ENCODE measurements at regions not wholly inside any gene's neighbourhood (a gene's known extent, or its start where the extent isn't known, plus 50 kb on each side); places are given as distances from the start of the nearest gene placed in this dataset.

GRCh38 chr13:22469452-22469851, 711.3 kb upstream of the SGCG start:
- H3K4me3 ChIP-seq (replicated peaks; ENCODE audit: low read depth, low read length), result no peak overlapping the region
- no peak for TF ChIP-seq CTCF (IDR thresholded peaks at IDR 0.05; ENCODE audit: low read depth, low read length, missing control alignments)

GRCh38 chr13:22470075-22470474, 710.7 kb upstream of the SGCG start:
- no peak for TF ChIP-seq CTCF (IDR thresholded peaks at IDR 0.05; ENCODE audit: low read depth, low read length, missing control alignments)
- DNase-seq (ENCODE audit: extremely low read depth, low read depth), result no peak
- H3K4me3 ChIP-seq (replicated peaks; ENCODE audit: low read depth, low read length), result no peak overlapping the region

More at GRCh38 chr13:22469452-22469851, 711.3 kb upstream of the SGCG start:
- no peak for DNase-seq (ENCODE audit: extremely low read depth, low read depth)

- no peak for DNase-seq (ENCODE audit: extremely low read depth, low read depth)
- no peak overlapping the region for H3K4me3 ChIP-seq (replicated peaks; ENCODE audit: low read depth, low read length)
- no peak for TF ChIP-seq CTCF (IDR thresholded peaks at IDR 0.05; ENCODE audit: low read depth, low read length, missing control alignments)
These were observed 698.2 kb upstream of the SGCG start for GRCh38 chr13:22482496-22483000.

- no peak for TF ChIP-seq CTCF (IDR thresholded peaks at IDR 0.05; ENCODE audit: low read depth, low read length, missing control alignments)
- DNase-seq (ENCODE audit: extremely low read depth, low read depth), result no peak
These were observed 697.5 kb upstream of the SGCG start for GRCh38 chr13:22483276-22483675.

GRCh38 chr13:22486490-22486889, 694.3 kb upstream of the SGCG start:
- H3K4me3 ChIP-seq (replicated peaks; ENCODE audit: low read depth, low read length), result no peak overlapping the region
- no peak for DNase-seq (ENCODE audit: extremely low read depth, low read depth)
- no peak for TF ChIP-seq CTCF (IDR thresholded peaks at IDR 0.05; ENCODE audit: low read depth, low read length, missing control alignments)

More at GRCh38 chr13:22483276-22483675, 697.5 kb upstream of the SGCG start:
- no peak overlapping the region for H3K4me3 ChIP-seq (replicated peaks; ENCODE audit: low read depth, low read length)

GRCh38 chr13:22487932-22488331, 692.8 kb upstream of the SGCG start:
- TF ChIP-seq CTCF (IDR thresholded peaks at IDR 0.05; ENCODE audit: low read depth, low read length, missing control alignments), result no peak
- no peak for DNase-seq (ENCODE audit: extremely low read depth, low read depth)
- no peak overlapping the region for H3K4me3 ChIP-seq (replicated peaks; ENCODE audit: low read depth, low read length)

GRCh38 chr13:22489771-22490170, 691.0 kb upstream of the SGCG start:
- TF ChIP-seq CTCF (IDR thresholded peaks at IDR 0.05; ENCODE audit: low read depth, low read length, missing control alignments), result no peak
- DNase-seq (ENCODE audit: extremely low read depth, low read depth), result no peak
- no peak overlapping the region for H3K4me3 ChIP-seq (replicated peaks; ENCODE audit: low read depth, low read length)
